ENCODE measurements at regions not wholly inside any gene's neighbourhood (a gene's known extent, or its start where the extent isn't known, plus 50 kb on each side); places are given as distances from the start of the nearest gene placed in this dataset.
"Not testable (repeated sequence)": the region's sequence is repeated elsewhere in the genome, so short reads cannot be mapped to it uniquely, and the experiment has no call there.

DNA sequence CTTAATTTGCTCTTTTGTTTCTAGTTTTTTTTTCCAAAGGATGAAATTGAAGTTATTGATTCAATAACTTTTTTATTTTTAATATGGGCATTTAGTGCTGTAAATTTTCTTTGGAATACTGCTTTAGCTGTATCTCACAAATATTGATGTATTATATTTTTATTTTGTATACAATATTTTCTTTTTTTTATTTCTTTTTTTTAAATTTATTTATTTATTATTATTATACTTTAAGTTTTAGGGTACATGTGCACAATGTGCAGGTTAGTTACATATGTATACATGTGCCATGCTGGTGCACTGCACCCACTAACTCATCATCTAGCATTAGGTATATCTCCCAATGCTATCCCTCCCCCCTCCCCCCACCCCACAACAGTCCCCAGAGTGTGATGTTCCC lies 823.7 kb downstream of the KCTD16 start:
- H3K9me3 ChIP-seq (replicated peaks; ENCODE audit: control insufficient read depth, insufficient read depth, low read depth, low read length); POLR2A ChIA-PET; H3K4me3 ChIP-seq; intact Hi-C loops (cut with micrococcal nuclease); H3K9me1 ChIP-seq (ENCODE audit: control insufficient read depth, insufficient read depth, low read length); H3K4me1 ChIP-seq (replicated peaks in 1 of 2; ENCODE audit: control insufficient read depth in 2 of 2, insufficient read depth in 2 of 2, low read length in 2 of 2); DNase-seq (ENCODE audit: extremely low read depth in 1 of 4, low spot score in 3 of 4); H2AFZ ChIP-seq (ENCODE audit: low read depth, low read length); FAIRE-seq; CTCF ChIA-PET (ENCODE audit: low intra/inter-chr PET ratio); H3K27ac ChIP-seq (ENCODE audit: extremely low read depth, low read depth, low read length); H3K27me3 ChIP-seq (ENCODE audit: control insufficient read depth in 2 of 2, insufficient read depth in 2 of 2, low read length in 2 of 2); in situ Hi-C loops (cut with MboI); H3K4me2 ChIP-seq (ENCODE audit: insufficient read depth, low read length); ATAC-seq; BruUV-seq (replicated peaks); H3K36me3 ChIP-seq (ENCODE audit: control insufficient read depth, insufficient read depth, low read length); H4K20me1 ChIP-seq (replicated peaks; ENCODE audit: control insufficient read depth, insufficient read depth, low read length); H3K79me2 ChIP-seq (ENCODE audit: control insufficient read depth, insufficient read depth, low read length); H3K9ac ChIP-seq (ENCODE audit: insufficient read depth in 1 of 2, low read depth in 2 of 2, low read length in 2 of 2): not testable (repeated sequence)

DNA sequence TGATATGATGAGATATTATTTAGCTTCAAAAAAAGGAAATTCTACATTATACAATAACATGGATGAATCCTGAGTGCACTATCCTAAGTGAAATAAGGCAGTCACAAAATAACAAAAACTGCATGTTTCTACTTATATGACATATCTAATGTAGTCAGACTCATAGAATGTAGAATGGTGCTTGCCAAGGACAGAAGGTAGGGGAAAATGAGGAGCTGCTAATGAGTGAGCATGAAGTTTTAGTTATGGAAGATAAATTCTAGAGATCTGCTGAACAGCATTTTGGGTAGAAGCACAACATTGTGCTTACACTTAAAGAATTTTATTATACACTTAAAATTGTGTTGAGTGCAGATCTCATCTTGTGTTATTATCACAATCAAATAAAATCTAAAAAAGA lies 812.4 kb downstream of the KCTD16 start:
- Histone ChIP-seq H3K79me2 (ENCODE audit: control insufficient read depth, insufficient read depth, low read length) (no peaks in the 10 kb centered on the region), H3K9me3 (replicated peaks; ENCODE audit: control insufficient read depth, insufficient read depth, low read depth, low read length) (0 out of 2 replicates have a peak, but pooled peaks cover 1% of the 10 kb centered on the region), H3K4me2 (ENCODE audit: insufficient read depth, low read length) (no peak overlapping the region), H4K20me1 (replicated peaks; ENCODE audit: control insufficient read depth, insufficient read depth, low read length) (no peaks in the 10 kb centered on the region), H3K27me3 (ENCODE audit: control insufficient read depth in 2 of 2, insufficient read depth in 2 of 2, low read length in 2 of 2) (no peaks in the 10 kb centered on the region), H3K36me3 (ENCODE audit: control insufficient read depth, insufficient read depth, low read length) (no peaks in the 10 kb centered on the region), H3K9me1 (ENCODE audit: control insufficient read depth, insufficient read depth, low read length) (no peaks in the 10 kb centered on the region), H3K4me1 (replicated peaks in 1 of 2; ENCODE audit: control insufficient read depth in 2 of 2, insufficient read depth in 2 of 2, low read length in 2 of 2) (no peaks in the 10 kb centered on the region), H3K27ac (ENCODE audit: extremely low read depth, low read depth, low read length) (no peak overlapping the region), H3K4me3 (no peak overlapping the region), H2AFZ (ENCODE audit: low read depth, low read length) (no peak overlapping the region), H3K9ac (ENCODE audit: insufficient read depth in 1 of 2, low read depth in 2 of 2, low read length in 2 of 2) (no peak overlapping the region)
- ATAC-seq, result no peak
- FAIRE-seq, result no peak
- no peak for DNase-seq (ENCODE audit: extremely low read depth in 1 of 4, low spot score in 3 of 4)
- intact Hi-C loops (cut with micrococcal nuclease) (no loop called here), in situ Hi-C loops (cut with MboI) (no loop called here)
- ChIA-PET CTCF (ENCODE audit: low intra/inter-chr PET ratio) (no interaction called here), POLR2A (no interaction called here)
- no TSS peak for BruUV-seq (replicated peaks)
- TF ChIP-seq, protein P1, sequence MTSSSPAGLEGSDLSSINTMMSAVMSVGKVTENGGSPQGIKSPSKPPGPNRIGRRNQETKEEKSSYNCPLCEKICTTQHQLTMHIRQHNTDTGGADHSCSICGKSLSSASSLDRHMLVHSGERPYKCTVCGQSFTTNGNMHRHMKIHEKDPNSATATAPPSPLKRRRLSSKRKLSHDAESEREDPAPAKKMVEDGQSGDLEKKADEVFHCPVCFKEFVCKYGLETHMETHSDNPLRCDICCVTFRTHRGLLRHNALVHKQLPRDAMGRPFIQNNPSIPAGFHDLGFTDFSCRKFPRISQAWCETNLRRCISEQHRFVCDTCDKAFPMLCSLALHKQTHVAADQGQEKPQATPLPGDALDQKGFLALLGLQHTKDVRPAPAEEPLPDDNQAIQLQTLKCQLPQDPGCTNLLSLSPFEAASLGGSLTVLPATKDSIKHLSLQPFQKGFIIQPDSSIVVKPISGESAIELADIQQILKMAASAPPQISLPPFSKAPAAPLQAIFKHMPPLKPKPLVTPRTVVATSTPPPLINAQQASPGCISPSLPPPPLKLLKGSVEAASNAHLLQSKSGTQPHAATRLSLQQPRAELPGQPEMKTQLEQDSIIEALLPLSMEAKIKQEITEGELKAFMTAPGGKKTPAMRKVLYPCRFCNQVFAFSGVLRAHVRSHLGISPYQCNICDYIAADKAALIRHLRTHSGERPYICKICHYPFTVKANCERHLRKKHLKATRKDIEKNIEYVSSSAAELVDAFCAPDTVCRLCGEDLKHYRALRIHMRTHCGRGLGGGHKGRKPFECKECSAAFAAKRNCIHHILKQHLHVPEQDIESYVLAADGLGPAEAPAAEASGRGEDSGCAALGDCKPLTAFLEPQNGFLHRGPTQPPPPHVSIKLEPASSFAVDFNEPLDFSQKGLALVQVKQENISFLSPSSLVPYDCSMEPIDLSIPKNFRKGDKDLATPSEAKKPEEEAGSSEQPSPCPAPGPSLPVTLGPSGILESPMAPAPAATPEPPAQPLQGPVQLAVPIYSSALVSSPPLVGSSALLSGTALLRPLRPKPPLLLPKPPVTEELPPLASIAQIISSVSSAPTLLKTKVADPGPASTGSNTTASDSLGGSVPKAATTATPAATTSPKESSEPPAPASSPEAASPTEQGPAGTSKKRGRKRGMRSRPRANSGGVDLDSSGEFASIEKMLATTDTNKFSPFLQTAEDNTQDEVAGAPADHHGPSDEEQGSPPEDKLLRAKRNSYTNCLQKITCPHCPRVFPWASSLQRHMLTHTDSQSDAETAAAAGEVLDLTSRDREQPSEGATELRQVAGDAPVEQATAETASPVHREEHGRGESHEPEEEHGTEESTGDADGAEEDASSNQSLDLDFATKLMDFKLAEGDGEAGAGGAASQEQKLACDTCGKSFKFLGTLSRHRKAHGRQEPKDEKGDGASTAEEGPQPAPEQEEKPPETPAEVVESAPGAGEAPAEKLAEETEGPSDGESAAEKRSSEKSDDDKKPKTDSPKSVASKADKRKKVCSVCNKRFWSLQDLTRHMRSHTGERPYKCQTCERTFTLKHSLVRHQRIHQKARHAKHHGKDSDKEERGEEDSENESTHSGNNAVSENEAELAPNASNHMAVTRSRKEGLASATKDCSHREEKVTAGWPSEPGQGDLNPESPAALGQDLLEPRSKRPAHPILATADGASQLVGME (CRISPR knock-in tag; IDR thresholded peaks at IDR 0.05), result no peak
- TF ChIP-seq ZBTB8A (IDR thresholded peaks at IDR 0.05; ENCODE audit: partially characterized antibody) (no peak), ZNF551 (CRISPR knock-in tag; IDR thresholded peaks at IDR 0.05) (no peak), YY1 (IDR thresholded peaks at IDR 0.05; ENCODE audit: borderline replicate concordance in 1 of 3, control insufficient read depth in 1 of 3, extremely low read depth in 1 of 3, insufficient read depth in 3 of 3, insufficient read length in 1 of 3, insufficient replicate concordance in 2 of 3, low read depth in 1 of 3, low read length in 2 of 3) (no peak), ZNF408 (CRISPR knock-in tag; IDR thresholded peaks at IDR 0.05; ENCODE audit: low read depth) (no peak), NCOR1 (IDR thresholded peaks at IDR 0.05) (no peak), SMAD3 (CRISPR knock-in tag; conservative IDR thresholded peaks at IDR 0.05) (no peak), DMBX1 (CRISPR knock-in tag; IDR thresholded peaks at IDR 0.05; ENCODE audit: borderline replicate concordance) (no peak), CEBPB (tag; IDR thresholded peaks at IDR 0.05) (no peak)
- TF ChIP-seq, protein P2, sequence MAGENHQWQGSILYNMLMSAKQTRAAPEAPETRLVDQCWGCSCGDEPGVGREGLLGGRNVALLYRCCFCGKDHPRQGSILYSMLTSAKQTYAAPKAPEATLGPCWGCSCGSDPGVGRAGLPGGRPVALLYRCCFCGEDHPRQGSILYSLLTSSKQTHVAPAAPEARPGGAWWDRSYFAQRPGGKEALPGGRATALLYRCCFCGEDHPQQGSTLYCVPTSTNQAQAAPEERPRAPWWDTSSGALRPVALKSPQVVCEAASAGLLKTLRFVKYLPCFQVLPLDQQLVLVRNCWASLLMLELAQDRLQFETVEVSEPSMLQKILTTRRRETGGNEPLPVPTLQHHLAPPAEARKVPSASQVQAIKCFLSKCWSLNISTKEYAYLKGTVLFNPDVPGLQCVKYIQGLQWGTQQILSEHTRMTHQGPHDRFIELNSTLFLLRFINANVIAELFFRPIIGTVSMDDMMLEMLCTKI (IDR thresholded peaks at IDR 0.05; ENCODE audit: partially characterized antibody), result no peak

Data from K562 (cell line).